T-helper 1 cell treated with Interleukin-12 subunit alpha and Interleukin-12 subunit beta and Interleukin-4 antibody, amounts not matched to agents 30 ng/mL and 1 ng/mL, for 36 hours (primary cell): ENCODE measurements at regions not wholly inside any gene's neighbourhood (a gene's known extent, or its start where the extent isn't known, plus 50 kb on each side); places are given as distances from the start of the nearest gene placed in this dataset.

Experiments
- intact Hi-C: fragments of 100-400 bp; cut with micrococcal nuclease; formaldehyde crosslinking; loops from one replicate; pipeline ENCODE4 v1.15.1; 2024

- intact Hi-C loops, result no loop called here
These were observed 275.8 kb downstream of the FIGN start for GRCh38 chr2:163459986-163460385.

GRCh38 chr2:163456953-163457743 is 278.7 kb downstream of the FIGN start:
- intact Hi-C loops, result no loop called here

- intact Hi-C loops, result no loop called here
These were observed 280.0 kb downstream of the FIGN start for GRCh38 chr2:163455815-163456214.

GRCh38 chr2:163453920-163454319 is 281.9 kb downstream of the FIGN start:
- intact Hi-C loops, result no loop called here

- intact Hi-C loops, result no loop called here
These were observed 294.2 kb downstream of the FIGN start for GRCh38 chr2:163441603-163442002.

GRCh38 chr2:163436963-163437362 is 298.8 kb downstream of the FIGN start:
- intact Hi-C loops, result no loop called here

GRCh38 chr2:163428187-163428586 is 307.6 kb downstream of the FIGN start:
- intact Hi-C loops, result no loop called here

GRCh38 chr2:163420604-163421003 is 315.2 kb downstream of the FIGN start:
- intact Hi-C loops, result no loop called here

- intact Hi-C loops, result no loop called here
These were observed 316.6 kb downstream of the FIGN start for GRCh38 chr2:163419000-163419830.

GRCh38 chr2:163417596-163418337 is 318.0 kb downstream of the FIGN start:
- intact Hi-C loops, result no loop called here

- intact Hi-C loops, result no loop called here
These were observed 321.7 kb downstream of the FIGN start for GRCh38 chr2:163414121-163414520.

GRCh38 chr2:163407296-163407695 is 328.5 kb downstream of the FIGN start:
- intact Hi-C loops, result no loop called here

- intact Hi-C loops, result no loop called here
These were observed 330.5 kb downstream of the FIGN start for GRCh38 chr2:163405298-163405697.

- intact Hi-C loops, result no loop called here
These were observed 334.3 kb downstream of the FIGN start for GRCh38 chr2:163401481-163401880.

GRCh38 chr2:163397451-163397850 is 338.4 kb downstream of the FIGN start:
- intact Hi-C loops, result no loop called here

- intact Hi-C loops, result no loop called here
These were observed 340.2 kb downstream of the FIGN start for GRCh38 chr2:163395602-163396001.

- intact Hi-C loops, result no loop called here
These were observed 346.0 kb downstream of the FIGN start for GRCh38 chr2:163389838-163390237.

GRCh38 chr2:163375472-163375871 is 360.3 kb downstream of the FIGN start:
- intact Hi-C loops, result no loop called here

- intact Hi-C loops, result no loop called here
These were observed 360.7 kb downstream of the FIGN start for GRCh38 chr2:163375070-163375469.

- intact Hi-C loops, result no loop called here
These were observed 361.5 kb downstream of the FIGN start for GRCh38 chr2:163374282-163374681.

- intact Hi-C loops, result no loop called here
These were observed 362.3 kb downstream of the FIGN start for GRCh38 chr2:163373496-163373895.
